Thyroid gland (tissue), 4 donors: ENCODE measurements at regions not wholly inside any gene's neighbourhood (a gene's known extent, or its start where the extent isn't known, plus 50 kb on each side); places are given as distances from the start of the nearest gene placed in this dataset.

Source experiments
- DNase-seq, 2 donors: peaks; one replicate each; pipeline ENCODE4 v3.0.0-alpha.2; 2019
- H3K27ac ChIP-seq, 3 donors: fragments of 200-600 bp; sonication (generic); 1 replicate in 2 of 3; 2 replicates in 1 of 3; pipeline ENCODE4 v1.5.1; 2016 to 2019; ENCODE audit warnings: mild to moderate bottlenecking in 1 of 3, moderate library complexity in 1 of 3
- H3K27me3 ChIP-seq: fragments of 200-600 bp; sonication (generic); one replicate; pipeline ENCODE4 v1.5.1; 2019
- H3K36me3 ChIP-seq, 2 donors: fragments of 200-600 bp; sonication (generic); one replicate each; pipeline ENCODE4 v1.5.1; 2016 to 2019
- H3K4me1 ChIP-seq, 2 donors: fragments of 200-600 bp; sonication (generic); one replicate each; pipeline ENCODE4 v1.5.1; 2017 to 2019
- H3K4me3 ChIP-seq, 3 donors: fragments of 200-600 bp; sonication (generic); replicated peaks in 1 of 3; 1 replicate in 2 of 3; 2 replicates in 1 of 3; pipeline ENCODE4 v1.5.1; 2016; ENCODE audit warnings: mild to moderate bottlenecking in 1 of 3
- H3K9me3 ChIP-seq: fragments of 200-600 bp; sonication (generic); one replicate; pipeline ENCODE4 v1.5.1; 2017
- CTCF ChIP-seq, 6 experiments: fragments of 200-600 bp in 3 of 6; fragments of 450-650 bp in 3 of 6; sonication (generic) in 3 of 6; IDR thresholded peaks; one replicate each; pipeline ENCODE4 v1.5.1; 2016 to 2019; ENCODE audit warnings: antibody characterized with exemption in 6 of 6, mild to moderate bottlenecking in 2 of 6, inconsistent platforms in 1 of 6, moderate library complexity in 1 of 6
- POLR2A ChIP-seq, 2 donors: fragments of 450-650 bp; IDR thresholded peaks; one replicate each; pipeline ENCODE4 v1.6.1; 2017; ENCODE audit warnings: antibody characterized with exemption in 2 of 2, mild to moderate bottlenecking in 2 of 2, moderate library complexity in 1 of 2
- WGBS, 2 donors: methylation state at CpG; one replicate each; pipeline ENCODE4 v1.1.5; 2017; 5-methylcytosine and 5-hydroxymethylcytosine counted together
- intact Hi-C: fragments of 100-400 bp; cut with DNase I; formaldehyde crosslinking; loops from one replicate; pipeline ENCODE4 v1.15.1; 2023

DNA sequence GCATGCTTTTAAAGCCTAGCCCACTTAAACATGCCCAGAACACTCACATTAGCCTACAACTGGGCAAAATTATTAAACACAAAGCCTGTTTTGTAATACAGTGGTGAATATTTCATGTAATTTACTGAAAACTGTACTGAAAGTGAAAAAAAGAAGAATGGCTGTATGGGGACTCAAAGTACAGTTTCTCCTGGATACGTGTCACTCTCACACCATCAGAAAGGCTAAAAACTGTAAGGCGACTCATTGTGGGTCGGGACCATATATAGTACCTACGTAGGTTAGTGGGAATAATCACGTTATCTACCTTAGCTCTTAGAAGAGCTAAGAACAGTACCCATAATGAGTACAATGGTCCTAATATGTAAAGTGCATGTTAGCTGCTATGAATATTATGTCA is 80.2 kb upstream of the SPATA12 start:
- H3K9me3 ChIP-seq = no peaks in the 10 kb centered on the region
- H3K4me3 ChIP-seq = no peak overlapping the region
- TF ChIP-seq POLR2A (IDR thresholded peaks at IDR 0.05) (no peak), CTCF (IDR thresholded peaks at IDR 0.05) (no peak)
- H3K27me3 ChIP-seq = no peaks in the 10 kb centered on the region
- 92 to 97% methylated on average over 5 of the region's 5 CpGs for WGBS, 2 donors
- no peak for DNase-seq
- H3K27ac ChIP-seq = no peak overlapping the region
- intact Hi-C loops = no loop called here
- H3K4me1 ChIP-seq = peaks cover 16 to 27% of the 10 kb centered on the region in 2 donors
- no peaks in the 10 kb centered on the region for H3K36me3 ChIP-seq

- 84 to 87% methylated on average over 6 of the region's 6 CpGs for WGBS, 2 donors
- TF ChIP-seq POLR2A (IDR thresholded peaks at IDR 0.05) = no peak
- TF ChIP-seq CTCF (IDR thresholded peaks at IDR 0.05) = no peak
- H3K36me3 ChIP-seq = no peaks in the 10 kb centered on the region
- no peaks in the 10 kb centered on the region for H3K9me3 ChIP-seq
- no peak for DNase-seq
- no peak overlapping the region for H3K27ac ChIP-seq
- intact Hi-C loops = no loop called here
- no peaks in the 10 kb centered on the region for H3K27me3 ChIP-seq
- peaks cover 11 to 22% of the 10 kb centered on the region in 2 donors for H3K4me1 ChIP-seq
- H3K4me3 ChIP-seq = no peak overlapping the region
Measured at GRCh38 chr3:56979791-56980190, 80.7 kb upstream of the SPATA12 start.

- H3K27ac ChIP-seq = no peak overlapping the region
- H3K9me3 ChIP-seq = no peaks in the 10 kb centered on the region
- DNase-seq = no peak
- no peaks in the 10 kb centered on the region for H3K27me3 ChIP-seq
- peaks cover 0 to 15% of the 10 kb centered on the region in 2 donors for H3K4me1 ChIP-seq
- no peaks in the 10 kb centered on the region for H3K36me3 ChIP-seq
- intact Hi-C loops = no loop called here
- no peak overlapping the region for H3K4me3 ChIP-seq
- 92 to 100% methylated on average over 1 of the region's 1 CpG for WGBS, 2 donors
- TF ChIP-seq POLR2A (IDR thresholded peaks at IDR 0.05) = no peak
- TF ChIP-seq CTCF (IDR thresholded peaks at IDR 0.05) = no peak
Measured at GRCh38 chr3:56977561-56977889, 82.9 kb upstream of the SPATA12 start.

- 88 to 89% methylated on average over 9 of the region's 9 CpGs for WGBS, 2 donors
- intact Hi-C loops = no loop called here
Measured at GRCh38 chr3:56976651-56977560, 83.6 kb upstream of the SPATA12 start.

More at GRCh38 chr3:56976651-56977560, 83.6 kb upstream of the SPATA12 start:
- Histone ChIP-seq H3K4me3 (no peak overlapping the region), H3K27ac (no peak overlapping the region), H3K36me3 (no peaks in the 10 kb centered on the region), H3K4me1 (peaks cover 0 to 10% of the 10 kb centered on the region in 2 donors), H3K9me3 (no peaks in the 10 kb centered on the region), H3K27me3 (no peaks in the 10 kb centered on the region)
- no peak for TF ChIP-seq CTCF (IDR thresholded peaks at IDR 0.05)
- TF ChIP-seq POLR2A (IDR thresholded peaks at IDR 0.05) = no peak
- DNase-seq = no peak
